ENCODE measurements at regions not wholly inside any gene's neighbourhood (a gene's known extent, or its start where the extent isn't known, plus 50 kb on each side); places are given as distances from the start of the nearest gene placed in this dataset.

DNA sequence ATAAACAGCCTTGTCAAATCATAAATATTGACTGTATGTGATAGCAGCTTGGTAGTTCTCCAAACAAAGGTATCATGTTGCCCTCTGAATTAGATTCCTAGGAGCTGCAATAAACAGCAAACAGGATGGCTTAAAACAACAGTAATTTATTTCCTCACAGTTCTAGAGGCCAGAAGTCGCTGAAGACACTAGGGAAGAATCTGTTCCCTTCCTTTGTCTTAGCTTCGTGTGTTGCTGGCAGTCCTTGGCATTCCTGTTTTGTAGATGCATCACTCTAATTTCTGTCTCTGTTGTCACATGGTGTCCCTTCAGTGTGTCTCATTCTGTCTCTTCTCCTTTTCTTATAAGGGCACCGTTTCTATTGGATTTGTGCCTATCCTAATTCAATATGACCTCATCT, 679.3 kb downstream of the OTOL1 start:
- CTCF ChIA-PET = no interaction called here
- POLR2A ChIA-PET = no interaction called here
- TF ChIP-seq, protein P1, sequence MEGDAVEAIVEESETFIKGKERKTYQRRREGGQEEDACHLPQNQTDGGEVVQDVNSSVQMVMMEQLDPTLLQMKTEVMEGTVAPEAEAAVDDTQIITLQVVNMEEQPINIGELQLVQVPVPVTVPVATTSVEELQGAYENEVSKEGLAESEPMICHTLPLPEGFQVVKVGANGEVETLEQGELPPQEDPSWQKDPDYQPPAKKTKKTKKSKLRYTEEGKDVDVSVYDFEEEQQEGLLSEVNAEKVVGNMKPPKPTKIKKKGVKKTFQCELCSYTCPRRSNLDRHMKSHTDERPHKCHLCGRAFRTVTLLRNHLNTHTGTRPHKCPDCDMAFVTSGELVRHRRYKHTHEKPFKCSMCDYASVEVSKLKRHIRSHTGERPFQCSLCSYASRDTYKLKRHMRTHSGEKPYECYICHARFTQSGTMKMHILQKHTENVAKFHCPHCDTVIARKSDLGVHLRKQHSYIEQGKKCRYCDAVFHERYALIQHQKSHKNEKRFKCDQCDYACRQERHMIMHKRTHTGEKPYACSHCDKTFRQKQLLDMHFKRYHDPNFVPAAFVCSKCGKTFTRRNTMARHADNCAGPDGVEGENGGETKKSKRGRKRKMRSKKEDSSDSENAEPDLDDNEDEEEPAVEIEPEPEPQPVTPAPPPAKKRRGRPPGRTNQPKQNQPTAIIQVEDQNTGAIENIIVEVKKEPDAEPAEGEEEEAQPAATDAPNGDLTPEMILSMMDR (IDR thresholded peaks at IDR 0.05; ENCODE audit: control extremely low read depth, extremely low read depth, low read depth, missing control alignments) = no peak
- DNase-seq (ENCODE audit: extremely low spot score) = no peak

DNA sequence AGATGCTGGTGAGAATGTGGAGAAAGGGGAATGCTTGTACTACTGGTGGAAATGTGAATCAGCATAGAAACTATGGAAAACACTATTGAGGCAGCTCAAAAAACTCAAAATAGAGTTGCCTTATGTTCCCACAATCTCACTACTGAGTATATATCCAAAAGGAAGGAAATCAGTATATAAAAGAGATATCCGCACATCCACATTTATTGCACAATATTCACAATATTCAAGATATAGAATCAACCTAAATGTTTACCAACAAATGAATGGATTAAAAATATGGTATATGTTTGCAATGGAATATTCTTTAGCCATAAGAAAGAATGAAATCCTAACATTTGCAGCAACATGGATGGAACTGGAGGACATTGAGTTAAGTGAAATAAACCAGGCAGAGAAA, 686.8 kb downstream of the OTOL1 start:
- TF ChIP-seq, protein P1 (IDR thresholded peaks at IDR 0.05; ENCODE audit: control extremely low read depth, extremely low read depth, low read depth, missing control alignments) = no peak
- no peak for DNase-seq (ENCODE audit: extremely low spot score)
- ChIA-PET POLR2A (no interaction called here), CTCF (no interaction called here)

DNA sequence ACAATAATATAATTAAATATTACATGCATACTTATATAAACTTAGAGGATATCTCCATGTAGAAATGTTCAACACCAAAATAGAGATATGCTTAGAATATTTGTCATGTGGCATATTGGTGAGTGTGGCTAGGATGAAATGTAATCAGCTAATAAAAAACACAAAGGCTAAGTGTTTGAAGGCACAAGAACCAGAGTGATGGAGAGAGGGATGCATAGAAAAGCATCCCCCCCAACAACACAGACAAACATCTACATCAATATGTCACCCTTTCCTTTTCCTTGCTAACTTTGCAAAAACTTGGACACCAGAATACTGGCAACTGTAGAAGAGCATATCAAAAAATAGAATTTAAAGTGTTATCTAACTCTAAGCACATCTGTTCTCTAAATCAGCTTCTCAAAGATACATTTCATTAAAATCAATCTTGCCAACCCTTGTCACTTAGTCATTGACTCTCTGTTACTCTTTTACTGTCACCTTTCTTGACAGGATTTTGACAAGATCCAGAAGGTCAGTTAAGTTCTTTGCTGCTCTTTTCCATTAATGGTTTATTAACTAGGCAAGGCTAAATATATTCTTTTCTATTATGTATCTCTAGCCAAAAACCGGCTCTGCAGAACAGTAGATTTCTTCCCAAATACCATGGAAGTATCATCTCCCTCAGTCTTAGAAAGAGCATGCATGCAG, 695.9 kb downstream of the OTOL1 start:
- POLR2A ChIA-PET = no interaction called here
- CTCF ChIA-PET = interaction anchor here (1.1 kb wide), 1 partner anchor 9 kb away, joined by 3 read pairs; no protein-coding TSS in a partner anchor
- TF ChIP-seq, protein P1 (IDR thresholded peaks at IDR 0.05; ENCODE audit: control extremely low read depth, extremely low read depth, low read depth, missing control alignments) = no peak
- DNase-seq (ENCODE audit: extremely low spot score) = no peak

DNA sequence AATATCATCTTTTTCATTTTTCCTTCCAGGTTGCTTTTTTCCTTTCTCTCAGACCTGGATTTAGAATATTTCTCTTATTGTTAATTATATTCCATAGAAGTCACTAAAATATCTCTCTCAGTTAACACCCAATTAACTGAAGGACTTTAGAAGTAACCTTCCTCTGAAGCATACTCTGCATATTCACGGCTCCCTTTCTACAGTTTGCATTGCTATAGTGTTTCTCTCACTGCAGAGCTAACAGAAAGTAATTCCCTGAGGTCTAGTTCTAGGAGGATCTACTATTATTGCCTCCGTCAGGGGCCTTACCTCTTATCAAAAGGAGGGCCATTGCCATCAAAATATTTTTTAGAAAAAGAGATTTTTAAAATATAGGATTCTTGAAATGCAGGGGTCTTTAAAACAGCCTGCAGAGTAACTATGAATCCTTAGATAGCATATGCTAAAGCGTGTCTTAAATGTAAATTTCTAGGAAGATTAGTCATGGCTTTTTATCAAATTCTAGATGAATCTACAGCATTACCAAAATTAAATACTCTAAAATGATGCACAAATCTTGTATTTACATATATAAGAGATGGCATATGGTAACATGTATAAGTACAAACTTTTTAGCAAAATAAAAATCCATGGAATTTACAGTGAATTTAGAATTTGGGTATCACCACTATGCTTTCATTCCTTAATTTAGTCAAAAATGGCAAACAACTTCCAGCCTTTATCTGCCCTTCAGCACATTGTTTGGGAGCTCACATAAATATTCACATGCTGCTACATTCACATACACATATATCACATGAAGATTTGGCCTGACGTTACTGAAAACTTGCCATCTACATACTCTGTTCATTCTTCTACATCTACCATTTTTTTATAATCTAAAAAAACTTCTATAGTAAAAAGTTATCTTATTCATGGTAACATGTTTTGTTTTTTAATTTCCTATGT, 696.8 kb downstream of the OTOL1 start:
- CTCF ChIA-PET = interaction anchor here (0.6 kb wide), 1 partner anchor 27 kb away, joined by 3 read pairs; no protein-coding TSS in a partner anchor
- DNase-seq (ENCODE audit: extremely low spot score) = no peak
- POLR2A ChIA-PET = no interaction called here
- TF ChIP-seq, protein P1 (IDR thresholded peaks at IDR 0.05; ENCODE audit: control extremely low read depth, extremely low read depth, low read depth, missing control alignments) = no peak

DNA sequence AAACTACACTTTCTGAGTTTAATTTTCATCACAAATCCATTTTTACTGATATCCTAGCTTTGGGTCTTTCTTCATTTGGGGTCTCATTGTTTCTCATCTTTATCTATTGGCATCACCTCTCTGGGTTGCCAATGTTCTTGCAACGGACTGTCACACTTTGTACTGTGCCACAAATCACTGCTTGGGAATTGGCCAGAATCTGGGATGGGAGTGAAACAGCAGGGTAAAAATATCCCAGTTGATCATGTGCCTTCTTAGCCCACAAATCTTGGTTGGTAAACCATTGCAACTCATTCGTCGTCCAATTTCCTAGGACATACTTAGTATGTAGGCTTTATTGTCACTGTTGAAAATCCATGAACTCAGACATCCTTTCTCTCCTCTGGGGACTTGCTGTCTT, 698.5 kb downstream of the OTOL1 start:
- DNase-seq (ENCODE audit: extremely low spot score) = no peak
- CTCF ChIA-PET = no interaction called here
- POLR2A ChIA-PET = no interaction called here
- TF ChIP-seq, protein P1 (IDR thresholded peaks at IDR 0.05; ENCODE audit: control extremely low read depth, extremely low read depth, low read depth, missing control alignments) = no peak

DNA sequence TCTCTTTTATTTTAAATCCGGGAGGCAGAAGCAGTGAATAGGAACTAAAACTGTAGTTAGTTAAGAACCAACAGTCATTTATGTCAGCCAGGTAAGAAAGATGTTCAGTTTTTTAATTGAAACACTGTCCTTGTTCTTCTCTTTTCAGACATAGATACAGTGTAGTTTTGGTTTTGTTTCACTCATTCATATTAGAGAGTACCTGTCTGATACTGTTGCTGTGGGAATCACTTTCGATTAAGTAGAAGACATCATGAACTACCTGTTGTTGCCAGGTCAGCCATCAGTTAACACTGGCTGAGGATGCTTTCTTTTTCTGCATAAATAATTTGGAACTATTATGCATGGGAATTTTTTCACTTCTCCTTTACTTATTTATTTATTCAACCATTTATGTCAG, 700.4 kb downstream of the OTOL1 start:
- no peak for DNase-seq (ENCODE audit: extremely low spot score)
- TF ChIP-seq, protein P1 (IDR thresholded peaks at IDR 0.05; ENCODE audit: control extremely low read depth, extremely low read depth, low read depth, missing control alignments) = no peak
- CTCF ChIA-PET = interaction anchor here (2.3 kb wide), 1 partner anchor 16 kb away, joined by 6 read pairs; no protein-coding TSS in a partner anchor
- POLR2A ChIA-PET = no interaction called here
